GM12878 (cell line): ENCODE measurements at regions not wholly inside any gene's neighbourhood (a gene's known extent, or its start where the extent isn't known, plus 50 kb on each side); places are given as distances from the start of the nearest gene placed in this dataset.

Experiments used
- ATAC-seq: fragments of 200-7000 bp; cut with Tn5 transposase; 3 replicates; pipeline ENCODE4 v1.9.1; 2020; ENCODE audit warnings: mild to moderate bottlenecking, moderate library complexity
- BruUV-seq: library from RNA; stranded (reverse); fragments of 400-500 nt; replicated peaks from 2 replicates; lab custom pipeline; 2021; lab: Mats Ljungman, UMichigan
- CTCF ChIA-PET: fragments of 300-600 bp; sonication (Branson Sonifier 250); formaldehyde crosslinking; extraction: SDS; loops from one replicate; lab custom pipeline; 2021; ENCODE audit warnings: inconsistent platforms; lab: Yijun Ruan, JAX
- POLR2A ChIA-PET: fragments of 350-600 bp; formaldehyde crosslinking; extraction: SDS; loops from one replicate; lab custom pipeline; 2021; ENCODE audit warnings: inconsistent platforms; lab: Charles Lee
- RAD21 ChIA-PET: fragments of 300-600 bp; sonication (Branson Sonifier 250); formaldehyde crosslinking; loops from one replicate; lab custom pipeline; 2023; ENCODE audit warnings: antibody characterized with exemption; ENCODE audit not compliant: unreplicated experiment; lab: Charles Lee
- SMC1A ChIA-PET: fragments of 300-600 bp; sonication (Branson Sonifier 250); formaldehyde crosslinking; loops from one replicate; lab custom pipeline; 2023; ENCODE audit not compliant: unreplicated experiment, uncharacterized antibody; lab: Charles Lee
- DNase-seq: peaks from one replicate; pipeline ENCODE4 v3.0.0-alpha.2; 2011; ENCODE audit warnings: low read depth, low spot score
- FAIRE-seq: peaks from 3 replicates; lab custom pipeline; 2011; peaks lifted over from hg19 to GRCh38; lab: Jason Lieb, UNC
- H2AFZ ChIP-seq: 2 replicates; pipeline ENCODE4 v1.6.0; 2011; ENCODE audit warnings: low read depth, low read length, control low read depth; ENCODE audit not compliant: control insufficient read depth
- H3K27ac ChIP-seq: 2 replicates; pipeline ENCODE4 v1.5.1; 2011; ENCODE audit warnings: control low read depth; ENCODE audit not compliant: control insufficient read depth, insufficient read depth
- H3K27me3 ChIP-seq, 2 experiments: replicated peaks in 1 of 2; 2 replicates each; pipeline versions ENCODE4 v1.6.0 to v1.6.1; 2011; ENCODE audit warnings: low read length in 1 of 2; ENCODE audit not compliant: control insufficient read depth in 2 of 2, insufficient read depth in 2 of 2
- H3K36me3 ChIP-seq, 2 experiments: 2 replicates each; pipeline ENCODE4 v1.5.1; 2011; ENCODE audit warnings: low read length in 1 of 2; ENCODE audit not compliant: control insufficient read depth in 2 of 2, insufficient read depth in 2 of 2
- H3K4me1 ChIP-seq: 2 replicates; pipeline ENCODE4 v1.6.1; 2011; ENCODE audit warnings: mild to moderate bottlenecking, low read length, moderate library complexity, mixed read lengths; ENCODE audit not compliant: control insufficient read depth, insufficient read depth
- H3K4me2 ChIP-seq: 2 replicates; pipeline ENCODE4 v1.6.0; 2011; ENCODE audit warnings: control low read depth; ENCODE audit not compliant: control insufficient read depth, insufficient read depth
- H3K4me3 ChIP-seq: fragments of 200-600 bp; sonication (generic); 2 replicates; pipeline ENCODE4 v1.5.1; 2016
- H3K79me2 ChIP-seq: 2 replicates; pipeline ENCODE4 v1.6.0; 2011; ENCODE audit warnings: low read length; ENCODE audit not compliant: control insufficient read depth, insufficient read depth
- H3K9ac ChIP-seq: 2 replicates; pipeline ENCODE4 v1.8.0; 2011; ENCODE audit warnings: low read length, control low read depth, mixed read lengths; ENCODE audit not compliant: control insufficient read depth, insufficient read depth
- H3K9me3 ChIP-seq: replicated peaks from 3 replicates; pipeline ENCODE4 v1.5.1; 2011; ENCODE audit warnings: mild to moderate bottlenecking, low read length; ENCODE audit not compliant: control insufficient read depth, insufficient read depth
- H4K20me1 ChIP-seq: 2 replicates; pipeline ENCODE4 v1.6.0; 2011; ENCODE audit not compliant: control insufficient read depth, insufficient read depth
- ATF2 ChIP-seq: IDR thresholded peaks from 2 replicates; pipeline ENCODE4 v1.6.1; 2012; ENCODE audit warnings: low read length, inconsistent platforms
- CHD2 ChIP-seq: IDR thresholded peaks from 2 replicates; pipeline ENCODE4 v1.6.1; 2011; ENCODE audit warnings: low read depth, low read length, improper control_type of control experiment, borderline replicate concordance
- DPF2 ChIP-seq: fragments of 450-650 bp; IDR thresholded peaks from 2 replicates; pipeline ENCODE4 v1.6.1; 2017; ENCODE audit warnings: mild to moderate bottlenecking
- EED ChIP-seq: sonication (generic); IDR thresholded peaks from 2 replicates; pipeline ENCODE4 v1.6.1; 2016; ENCODE audit warnings: antibody characterized with exemption, low read depth
- FOXK2 ChIP-seq: fragments of 450-650 bp; IDR thresholded peaks from 2 replicates; pipeline ENCODE4 v1.6.1; 2017; ENCODE audit warnings: mild to moderate bottlenecking, moderate library complexity
- GABPA ChIP-seq: IDR thresholded peaks from 2 replicates; pipeline ENCODE4 v1.6.1; 2014; ENCODE audit warnings: antibody characterized with exemption, low read depth, mild to moderate bottlenecking, inconsistent platforms
- HDAC6 ChIP-seq: fragments of 200-600 bp; sonication (generic); IDR thresholded peaks from one replicate; pipeline ENCODE4 v1.8.0; 2017; ENCODE audit warnings: antibody characterized with exemption; ENCODE audit not compliant: unreplicated experiment
- IKZF1 ChIP-seq: fragments of 450-650 bp; conservative IDR thresholded peaks from 2 replicates; pipeline ENCODE4 v1.6.1; 2017; ENCODE audit warnings: antibody characterized with exemption, mild to moderate bottlenecking
- IKZF2 ChIP-seq, 2 experiments: fragments of 450-650 bp; IDR thresholded peaks; 2 replicates each; pipeline ENCODE4 v1.6.1; 2017; ENCODE audit warnings: mild to moderate bottlenecking in 2 of 2, moderate library complexity in 2 of 2
- IRF4 ChIP-seq: IDR thresholded peaks from 2 replicates; pipeline ENCODE4 v1.6.1; 2011; ENCODE audit warnings: low read depth, low read length
- JUNB ChIP-seq: IDR thresholded peaks from 2 replicates; pipeline ENCODE4 v1.6.1; 2016; ENCODE audit warnings: antibody characterized with exemption, mild to moderate bottlenecking
- MEF2B ChIP-seq: fragments of 450-650 bp; IDR thresholded peaks from 2 replicates; pipeline ENCODE4 v1.6.1; 2018; ENCODE audit warnings: mild to moderate bottlenecking, moderate library complexity; ENCODE audit not compliant: partially characterized antibody, poor library complexity, severe bottlenecking
- MTA2 ChIP-seq: fragments of 450-650 bp; IDR thresholded peaks from 2 replicates; pipeline ENCODE4 v1.6.1; 2016; ENCODE audit warnings: low read depth, mild to moderate bottlenecking, moderate library complexity
- NFIC ChIP-seq: IDR thresholded peaks from 2 replicates; pipeline ENCODE4 v1.6.1; 2012; ENCODE audit warnings: low read depth, mild to moderate bottlenecking, inconsistent platforms, low read length, moderate library complexity
- POU2F2 ChIP-seq: IDR thresholded peaks from 3 replicates; pipeline ENCODE4 v1.6.1; 2011; ENCODE audit warnings: low read depth, mild to moderate bottlenecking, low read length, borderline replicate concordance
- RELA ChIP-seq: fragments of 450-650 bp; IDR thresholded peaks from 2 replicates; pipeline ENCODE4 v1.8.0; 2014; ENCODE audit warnings: borderline replicate concordance; ENCODE audit not compliant: partially characterized antibody
- SPI1 ChIP-seq: IDR thresholded peaks from 2 replicates; pipeline ENCODE4 v1.6.1; 2011; ENCODE audit warnings: low read depth, mild to moderate bottlenecking, low read length, moderate library complexity, borderline replicate concordance; ENCODE audit not compliant: insufficient read depth
- TCF7 ChIP-seq: IDR thresholded peaks from 2 replicates; pipeline ENCODE4 v1.6.1; 2014; ENCODE audit warnings: antibody characterized with exemption, borderline replicate concordance
- ZNF24 ChIP-seq: fragments of 450-650 bp; IDR thresholded peaks from 2 replicates; pipeline ENCODE4 v1.6.1; 2017; ENCODE audit warnings: antibody characterized with exemption, mild to moderate bottlenecking
- WGBS: methylation state at CpG from one replicate; pipeline ENCODE4 v1.1.6; 2016; ENCODE audit warnings: low lambda C conversion rate; ENCODE audit not compliant: insufficient replicate concordance, insufficient coverage; ENCODE audit errors: missing lambda C conversion rate; 5-methylcytosine and 5-hydroxymethylcytosine counted together
- in situ Hi-C: fragments of 300-500 bp; cut with MboI; formaldehyde crosslinking; loops from 9 replicates; pipeline ENCODE4 v1.14.3; 2018; ENCODE audit warnings: mixed read lengths
- intact Hi-C: fragments of 100-400 bp; cut with micrococcal nuclease; formaldehyde crosslinking; loops from one replicate; pipeline ENCODE4 v1.14.2; 2022; ENCODE audit not compliant: unreplicated experiment

DNA sequence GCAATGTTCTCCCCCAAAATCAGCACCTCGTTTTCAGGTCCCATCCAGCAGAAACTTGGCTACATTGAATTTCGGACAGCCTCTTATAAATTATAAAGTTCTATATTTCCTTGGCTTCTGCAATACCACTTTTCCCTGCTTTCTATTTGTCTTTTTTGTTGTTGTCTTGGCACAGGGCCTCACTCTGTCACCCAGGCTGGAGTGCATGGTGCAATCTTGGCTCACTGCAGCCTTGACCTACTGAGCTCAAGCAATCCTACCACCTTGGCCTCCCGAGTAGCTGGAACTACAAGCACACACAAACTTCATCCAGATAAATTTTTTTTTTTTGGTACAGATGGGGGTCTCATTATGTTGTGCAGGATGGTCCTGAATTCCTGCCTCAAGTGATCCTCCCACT, 55.3 kb upstream of the HECW1 start (continued):
- no peak for TF ChIP-seq GABPA
- no peak for TF ChIP-seq FOXK2
- no peak for TF ChIP-seq MEF2B
- no peak for TF ChIP-seq JUNB

DNA sequence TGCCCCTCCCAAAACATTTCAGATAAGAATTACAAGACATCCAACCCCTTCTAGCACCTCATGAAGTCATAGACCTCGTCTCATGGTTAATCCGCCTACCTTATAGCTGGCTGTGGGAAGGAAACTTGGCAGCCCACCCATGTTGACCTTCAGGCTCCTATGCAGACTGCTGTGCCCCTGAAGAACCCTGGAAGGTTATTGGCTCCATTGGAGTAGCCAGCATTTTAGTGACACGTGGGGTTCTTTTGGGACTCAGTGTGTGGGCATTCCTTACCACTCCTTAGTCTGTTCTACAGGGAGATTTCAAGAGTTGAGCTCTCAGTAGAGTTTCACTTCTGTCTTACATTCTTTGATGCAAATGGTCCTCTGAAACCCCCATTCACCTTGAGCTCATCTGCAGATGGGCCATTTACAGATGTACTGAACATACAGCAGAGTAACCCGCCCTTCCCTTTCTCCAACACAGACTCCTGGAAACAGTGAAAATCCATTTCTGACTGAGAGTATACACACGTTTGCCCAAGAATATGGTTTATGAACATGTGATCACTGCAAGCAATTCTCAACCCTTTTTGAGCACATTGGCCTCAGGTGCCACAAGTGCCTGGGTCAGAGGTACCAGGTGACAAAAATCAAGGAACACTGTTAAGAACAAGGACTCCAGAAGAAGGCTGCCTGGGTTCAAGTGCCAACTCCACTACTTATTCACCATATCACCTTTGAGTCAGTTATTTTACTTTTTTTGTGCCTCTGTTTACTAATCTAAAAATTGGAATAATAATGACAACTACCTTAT, 54.0 kb upstream of the HECW1 start:
- CTCF ChIA-PET, result interaction anchor here (0.6 to 1.8 kb wide), 5 partner anchors 12 to 227 kb away, joined by 3 to 19 read pairs (median 3); no protein-coding TSS in a partner anchor

More for the DNA sequence above, 54.0 kb upstream of the HECW1 start:
- H3K9ac ChIP-seq, result no peak overlapping the region
- H3K27me3 ChIP-seq, result no peaks in the 10 kb centered on the region
- ATAC-seq (peak; percentile 61), FAIRE-seq (peak; percentile 13), DNase-seq (peak; percentile 53)
- no peaks in the 10 kb centered on the region for H4K20me1 ChIP-seq
- no peaks in the 10 kb centered on the region for H3K79me2 ChIP-seq
- POLR2A ChIA-PET, result interaction anchor here (0.9 to 1.2 kb wide), 2 partner anchors 12 to 18 kb away, joined by 3 read pairs; no protein-coding TSS in a partner anchor
- SMC1A ChIA-PET, result interaction anchor here (0.7 to 2.1 kb wide), 10 partner anchors 9 to 256 kb away, joined by 3 to 19 read pairs (median 4); partner anchors contain the start of genes MRPL32 and PSMA2
- 20% methylated on average over 5 of the region's 5 CpGs for WGBS
- H3K4me2 ChIP-seq, result 0 out of 2 replicates have a peak overlapping the region, but pooled peaks have one; percentile 10
- intact Hi-C loops (no loop called here), in situ Hi-C loops (no loop called here)
- no peaks in the 10 kb centered on the region for H3K9me3 ChIP-seq
- no peak overlapping the region for H3K4me3 ChIP-seq
- BruUV-seq, result no TSS peak
- peaks cover 17% of the 10 kb centered on the region for H3K4me1 ChIP-seq
- no peak overlapping the region for H3K27ac ChIP-seq
- peak; percentile 31; the same call in 1 of the 2 replicates for TF ChIP-seq MTA2
- TF ChIP-seq FOXK2, result no peak
- TF ChIP-seq ATF2, result peak; percentile 27; the same call in 1 of the 2 replicates
- TF ChIP-seq IRF4, result 0 out of 2 replicates have a peak, but pooled peaks have one; percentile 48
- peak; percentile 87 for TF ChIP-seq SPI1
- TF ChIP-seq POU2F2, result peak; percentile 71; the same call in 2 of the 3 replicates
- peak; percentile 21; the same call in 1 of the 2 replicates for TF ChIP-seq NFIC
- TF ChIP-seq IKZF1, result peak; percentile 74
- peak; percentile 63; the same call in 1 of the 2 replicates for TF ChIP-seq TCF7
- peak; percentile 72 to 80 for TF ChIP-seq IKZF2 (IDR thresholded peaks at IDR 0.05)
- TF ChIP-seq ZNF24, result 0 out of 2 replicates have a peak, but pooled peaks have one; percentile 17
- peak; percentile 84 for TF ChIP-seq EED
- 0 out of 2 replicates have a peak, but pooled peaks have one; percentile 47 for TF ChIP-seq DPF2
- TF ChIP-seq CHD2, result no peak
- TF ChIP-seq HDAC6, result no peak
- TF ChIP-seq RELA, result no peak
- no peaks in the 10 kb centered on the region for H3K36me3 ChIP-seq
- H2AFZ ChIP-seq, result no peak overlapping the region
- RAD21 ChIA-PET, result interaction anchor here (0.5 to 1.8 kb wide), 4 partner anchors 12 to 48 kb away, joined by 3 to 15 read pairs (median 4); no protein-coding TSS in a partner anchor
